GM12878 (cell line): ENCODE measurements at regions not wholly inside any gene's neighbourhood (a gene's known extent, or its start where the extent isn't known, plus 50 kb on each side); places are given as distances from the start of the nearest gene placed in this dataset.

ENCODE experiments used
- ATAC-seq: fragments of 200-7000 bp; cut with Tn5 transposase; 3 replicates; pipeline ENCODE4 v1.9.1; 2020; ENCODE audit warnings: mild to moderate bottlenecking, moderate library complexity
- BruUV-seq: library from RNA; stranded (reverse); fragments of 400-500 nt; replicated peaks from 2 replicates; lab custom pipeline; 2021; lab: Mats Ljungman, UMichigan
- CTCF ChIA-PET: fragments of 300-600 bp; sonication (Branson Sonifier 250); formaldehyde crosslinking; extraction: SDS; loops from one replicate; lab custom pipeline; 2021; ENCODE audit warnings: inconsistent platforms; lab: Yijun Ruan, JAX
- POLR2A ChIA-PET: fragments of 350-600 bp; formaldehyde crosslinking; extraction: SDS; loops from one replicate; lab custom pipeline; 2021; ENCODE audit warnings: inconsistent platforms; lab: Charles Lee
- RAD21 ChIA-PET: fragments of 300-600 bp; sonication (Branson Sonifier 250); formaldehyde crosslinking; loops from one replicate; lab custom pipeline; 2023; ENCODE audit warnings: antibody characterized with exemption; ENCODE audit not compliant: unreplicated experiment; lab: Charles Lee
- SMC1A ChIA-PET: fragments of 300-600 bp; sonication (Branson Sonifier 250); formaldehyde crosslinking; loops from one replicate; lab custom pipeline; 2023; ENCODE audit not compliant: unreplicated experiment, uncharacterized antibody; lab: Charles Lee
- DNase-seq: peaks from one replicate; pipeline ENCODE4 v3.0.0-alpha.2; 2011; ENCODE audit warnings: low read depth, low spot score
- FAIRE-seq: peaks from 3 replicates; lab custom pipeline; 2011; peaks lifted over from hg19 to GRCh38; lab: Jason Lieb, UNC
- H2AFZ ChIP-seq: 2 replicates; pipeline ENCODE4 v1.6.0; 2011; ENCODE audit warnings: low read depth, low read length, control low read depth; ENCODE audit not compliant: control insufficient read depth
- H3K27ac ChIP-seq: 2 replicates; pipeline ENCODE4 v1.5.1; 2011; ENCODE audit warnings: control low read depth; ENCODE audit not compliant: control insufficient read depth, insufficient read depth
- H3K27me3 ChIP-seq, 2 experiments: replicated peaks in 1 of 2; 2 replicates each; pipeline versions ENCODE4 v1.6.0 to v1.6.1; 2011; ENCODE audit warnings: low read length in 1 of 2; ENCODE audit not compliant: control insufficient read depth in 2 of 2, insufficient read depth in 2 of 2
- H3K36me3 ChIP-seq, 2 experiments: 2 replicates each; pipeline ENCODE4 v1.5.1; 2011; ENCODE audit warnings: low read length in 1 of 2; ENCODE audit not compliant: control insufficient read depth in 2 of 2, insufficient read depth in 2 of 2
- H3K4me1 ChIP-seq: 2 replicates; pipeline ENCODE4 v1.6.1; 2011; ENCODE audit warnings: mild to moderate bottlenecking, low read length, moderate library complexity, mixed read lengths; ENCODE audit not compliant: control insufficient read depth, insufficient read depth
- H3K4me2 ChIP-seq: 2 replicates; pipeline ENCODE4 v1.6.0; 2011; ENCODE audit warnings: control low read depth; ENCODE audit not compliant: control insufficient read depth, insufficient read depth
- H3K4me3 ChIP-seq: fragments of 200-600 bp; sonication (generic); 2 replicates; pipeline ENCODE4 v1.5.1; 2016
- H3K79me2 ChIP-seq: 2 replicates; pipeline ENCODE4 v1.6.0; 2011; ENCODE audit warnings: low read length; ENCODE audit not compliant: control insufficient read depth, insufficient read depth
- H3K9ac ChIP-seq: 2 replicates; pipeline ENCODE4 v1.8.0; 2011; ENCODE audit warnings: low read length, control low read depth, mixed read lengths; ENCODE audit not compliant: control insufficient read depth, insufficient read depth
- H3K9me3 ChIP-seq: replicated peaks from 3 replicates; pipeline ENCODE4 v1.5.1; 2011; ENCODE audit warnings: mild to moderate bottlenecking, low read length; ENCODE audit not compliant: control insufficient read depth, insufficient read depth
- H4K20me1 ChIP-seq: 2 replicates; pipeline ENCODE4 v1.6.0; 2011; ENCODE audit not compliant: control insufficient read depth, insufficient read depth
- CEBPB ChIP-seq, 2 experiments: fragments of 150-350 bp in 1 of 2; IDR thresholded peaks; 2 replicates each; pipeline ENCODE4 v1.6.1; 2012 to 2014; ENCODE audit warnings: low read depth in 2 of 2, low read length in 2 of 2, borderline replicate concordance in 1 of 2, inconsistent platforms in 1 of 2
- FOXM1 ChIP-seq: IDR thresholded peaks from 2 replicates; pipeline ENCODE4 v1.6.1; 2012; ENCODE audit warnings: low read depth, mild to moderate bottlenecking, inconsistent platforms, low read length, moderate library complexity
- HDGF ChIP-seq: fragments of 450-650 bp; IDR thresholded peaks from 2 replicates; pipeline ENCODE4 v1.6.1; 2016; ENCODE audit warnings: antibody characterized with exemption
- RUNX3 ChIP-seq: IDR thresholded peaks from 2 replicates; pipeline ENCODE4 v1.6.1; 2012; ENCODE audit warnings: low read length, inconsistent platforms
- SPI1 ChIP-seq: IDR thresholded peaks from 2 replicates; pipeline ENCODE4 v1.6.1; 2011; ENCODE audit warnings: low read depth, mild to moderate bottlenecking, low read length, moderate library complexity, borderline replicate concordance; ENCODE audit not compliant: insufficient read depth
- ZNF217 ChIP-seq: fragments of 450-650 bp; IDR thresholded peaks from 2 replicates; pipeline ENCODE4 v1.6.1; 2017; ENCODE audit warnings: antibody characterized with exemption, mild to moderate bottlenecking
- WGBS: methylation state at CpG from one replicate; pipeline ENCODE4 v1.1.6; 2016; ENCODE audit warnings: low lambda C conversion rate; ENCODE audit not compliant: insufficient replicate concordance, insufficient coverage; ENCODE audit errors: missing lambda C conversion rate; 5-methylcytosine and 5-hydroxymethylcytosine counted together
- in situ Hi-C: fragments of 300-500 bp; cut with MboI; formaldehyde crosslinking; loops from 9 replicates; pipeline ENCODE4 v1.14.3; 2018; ENCODE audit warnings: mixed read lengths
- intact Hi-C: fragments of 100-400 bp; cut with micrococcal nuclease; formaldehyde crosslinking; loops from one replicate; pipeline ENCODE4 v1.14.2; 2022; ENCODE audit not compliant: unreplicated experiment
- TF ChIP-seq, protein P1 (sequence below): IDR thresholded peaks from 2 replicates; pipeline ENCODE4 v1.6.1; 2012; ENCODE audit warnings: mild to moderate bottlenecking, low read depth, low read length
- TF ChIP-seq, protein P2 (sequence below): fragments of 450-650 bp; IDR thresholded peaks from 2 replicates; pipeline ENCODE4 v1.6.1; 2017; ENCODE audit warnings: mild to moderate bottlenecking, moderate library complexity
- TF ChIP-seq, protein P3 (sequence below): fragments of 450-650 bp; IDR thresholded peaks from 2 replicates; pipeline ENCODE4 v1.6.1; 2017; ENCODE audit warnings: low read depth, mild to moderate bottlenecking, moderate library complexity

DNA sequence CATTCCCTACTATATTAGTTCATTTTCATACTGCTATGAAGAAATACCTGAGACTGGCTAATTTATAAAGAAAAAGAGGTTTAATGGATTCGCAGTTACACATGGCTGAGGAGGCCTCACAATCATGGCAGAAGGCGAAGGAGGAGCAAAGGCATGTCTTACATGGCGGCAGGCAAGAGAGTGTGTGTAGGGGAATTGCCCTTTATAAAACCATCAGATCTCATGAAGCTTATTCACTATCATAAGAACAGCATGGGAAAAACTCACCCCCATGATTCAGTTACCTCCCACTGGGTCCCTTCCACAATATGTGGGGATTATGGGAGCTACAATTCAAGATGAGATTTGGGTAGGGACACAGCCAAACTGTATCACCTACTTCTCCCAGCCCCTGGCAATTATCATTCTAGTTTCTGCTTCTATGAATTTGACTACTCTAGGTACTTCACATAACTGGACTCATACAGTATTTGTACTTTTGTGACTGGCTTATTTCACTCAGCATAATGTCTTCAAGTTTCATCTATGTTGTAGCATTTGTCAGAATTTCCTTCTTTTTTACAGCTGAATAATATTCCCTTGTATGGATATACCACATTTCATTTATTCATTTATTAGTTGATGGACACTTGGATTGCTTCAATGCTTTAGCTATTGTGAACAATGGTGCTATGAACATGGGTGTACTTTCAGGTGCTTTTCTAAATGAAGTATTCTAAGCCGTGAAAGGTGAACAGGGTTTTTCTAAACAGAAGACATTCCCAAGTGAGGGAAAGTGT lies 219.5 kb upstream of the NUDT4 start (continued):
- TF ChIP-seq, protein P1, sequence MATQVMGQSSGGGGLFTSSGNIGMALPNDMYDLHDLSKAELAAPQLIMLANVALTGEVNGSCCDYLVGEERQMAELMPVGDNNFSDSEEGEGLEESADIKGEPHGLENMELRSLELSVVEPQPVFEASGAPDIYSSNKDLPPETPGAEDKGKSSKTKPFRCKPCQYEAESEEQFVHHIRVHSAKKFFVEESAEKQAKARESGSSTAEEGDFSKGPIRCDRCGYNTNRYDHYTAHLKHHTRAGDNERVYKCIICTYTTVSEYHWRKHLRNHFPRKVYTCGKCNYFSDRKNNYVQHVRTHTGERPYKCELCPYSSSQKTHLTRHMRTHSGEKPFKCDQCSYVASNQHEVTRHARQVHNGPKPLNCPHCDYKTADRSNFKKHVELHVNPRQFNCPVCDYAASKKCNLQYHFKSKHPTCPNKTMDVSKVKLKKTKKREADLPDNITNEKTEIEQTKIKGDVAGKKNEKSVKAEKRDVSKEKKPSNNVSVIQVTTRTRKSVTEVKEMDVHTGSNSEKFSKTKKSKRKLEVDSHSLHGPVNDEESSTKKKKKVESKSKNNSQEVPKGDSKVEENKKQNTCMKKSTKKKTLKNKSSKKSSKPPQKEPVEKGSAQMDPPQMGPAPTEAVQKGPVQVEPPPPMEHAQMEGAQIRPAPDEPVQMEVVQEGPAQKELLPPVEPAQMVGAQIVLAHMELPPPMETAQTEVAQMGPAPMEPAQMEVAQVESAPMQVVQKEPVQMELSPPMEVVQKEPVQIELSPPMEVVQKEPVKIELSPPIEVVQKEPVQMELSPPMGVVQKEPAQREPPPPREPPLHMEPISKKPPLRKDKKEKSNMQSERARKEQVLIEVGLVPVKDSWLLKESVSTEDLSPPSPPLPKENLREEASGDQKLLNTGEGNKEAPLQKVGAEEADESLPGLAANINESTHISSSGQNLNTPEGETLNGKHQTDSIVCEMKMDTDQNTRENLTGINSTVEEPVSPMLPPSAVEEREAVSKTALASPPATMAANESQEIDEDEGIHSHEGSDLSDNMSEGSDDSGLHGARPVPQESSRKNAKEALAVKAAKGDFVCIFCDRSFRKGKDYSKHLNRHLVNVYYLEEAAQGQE: no peak

DNA sequence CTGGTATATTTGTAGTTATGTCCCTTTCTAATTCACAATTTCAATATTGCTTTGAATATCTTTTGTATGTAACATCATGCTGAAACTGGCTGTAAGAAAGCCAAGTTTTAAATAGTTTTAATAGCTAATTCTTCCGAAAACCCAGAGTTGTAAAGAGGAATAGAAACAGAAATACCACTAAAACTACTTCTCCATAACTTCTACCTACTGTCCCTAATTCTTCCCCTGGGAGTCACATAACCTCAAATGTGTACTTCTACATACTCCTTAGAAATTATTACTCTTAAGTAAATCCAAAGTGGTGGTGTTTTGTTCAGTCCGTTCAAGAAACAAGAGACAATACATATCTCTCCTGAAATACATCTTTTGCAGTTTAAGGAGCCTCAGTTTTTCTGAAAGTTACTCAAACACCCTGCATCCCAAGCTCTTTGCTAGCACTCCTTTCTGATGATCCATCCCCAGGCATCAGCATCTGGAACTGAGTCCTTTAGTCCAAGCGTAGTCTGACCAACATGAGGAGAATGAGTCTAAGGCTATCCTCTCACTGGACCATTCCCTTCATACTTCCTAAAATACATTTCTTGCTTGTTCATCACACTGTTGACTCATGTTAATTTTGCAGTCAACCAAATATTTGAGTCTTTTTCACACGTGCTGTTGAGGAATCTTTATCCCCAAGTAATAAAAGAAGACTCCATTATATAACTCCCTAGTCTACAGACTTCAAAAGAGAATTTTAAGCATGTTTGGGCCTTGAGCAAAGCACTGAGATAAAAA lies 214.3 kb upstream of the NUDT4 start:
- FAIRE-seq (no peak), ATAC-seq (no peak), DNase-seq (no peak)
- intact Hi-C loops: no loop called here
- 0 out of 2 replicates have a peak overlapping the region, but pooled peaks have one; percentile 5 for H3K4me2 ChIP-seq
- ChIA-PET CTCF (interaction anchor here (0.9 to 9.6 kb wide), 6 partner anchors 13 to 176 kb away, joined by 3 to 86 read pairs (median 4); no protein-coding TSS in a partner anchor), RAD21 (interaction anchor here (0.7 to 2.5 kb wide), 10 partner anchors 20 to 217 kb away, joined by 3 to 42 read pairs (median 4); no protein-coding TSS in a partner anchor), SMC1A (interaction anchor here (0.9 to 9.0 kb wide), 17 partner anchors 8 to 273 kb away, joined by 3 to 221 read pairs (median 5); no protein-coding TSS in a partner anchor), POLR2A (interaction anchor here (0.5 to 1.7 kb wide), 7 partner anchors 9 to 191 kb away, joined by 3 to 7 read pairs (median 4); no protein-coding TSS in a partner anchor)
- H3K79me2 ChIP-seq: no peaks in the 10 kb centered on the region
- no TSS peak for BruUV-seq
- no peak overlapping the region for H3K4me3 ChIP-seq
- in situ Hi-C loops: no loop called here
- H3K4me1 ChIP-seq: peaks cover 29% of the 10 kb centered on the region
- H3K36me3 ChIP-seq: no peaks in the 10 kb centered on the region
- H4K20me1 ChIP-seq: no peaks in the 10 kb centered on the region
- no peak overlapping the region for H3K9ac ChIP-seq
- no peaks in the 10 kb centered on the region for H3K27me3 ChIP-seq
- peaks cover 3% of the 10 kb centered on the region; the same call in 1 of the 3 replicates for H3K9me3 ChIP-seq
- 34% methylated on average over 4 of the region's 4 CpGs for WGBS
- peak overlapping the region; percentile 21 for H3K27ac ChIP-seq
- H2AFZ ChIP-seq: peak overlapping the region; percentile 59
- TF ChIP-seq ZNF217 (peak; percentile 10; the same call in 1 of the 2 replicates), HDGF (no peak), SPI1 (peak; percentile 38; the same call in 1 of the 2 replicates), CEBPB (IDR thresholded peaks at IDR 0.05; ENCODE audit: borderline replicate concordance in 1 of 2, low read depth in 2 of 2, low read length in 2 of 2) (0 out of 4 replicates have a peak, but pooled peaks of 1 of the 2 experiments have one; percentile 35), FOXM1 (peak; percentile 31; the same call in 1 of the 2 replicates), RUNX3 (peak; percentile 79)
- TF ChIP-seq, protein P2, sequence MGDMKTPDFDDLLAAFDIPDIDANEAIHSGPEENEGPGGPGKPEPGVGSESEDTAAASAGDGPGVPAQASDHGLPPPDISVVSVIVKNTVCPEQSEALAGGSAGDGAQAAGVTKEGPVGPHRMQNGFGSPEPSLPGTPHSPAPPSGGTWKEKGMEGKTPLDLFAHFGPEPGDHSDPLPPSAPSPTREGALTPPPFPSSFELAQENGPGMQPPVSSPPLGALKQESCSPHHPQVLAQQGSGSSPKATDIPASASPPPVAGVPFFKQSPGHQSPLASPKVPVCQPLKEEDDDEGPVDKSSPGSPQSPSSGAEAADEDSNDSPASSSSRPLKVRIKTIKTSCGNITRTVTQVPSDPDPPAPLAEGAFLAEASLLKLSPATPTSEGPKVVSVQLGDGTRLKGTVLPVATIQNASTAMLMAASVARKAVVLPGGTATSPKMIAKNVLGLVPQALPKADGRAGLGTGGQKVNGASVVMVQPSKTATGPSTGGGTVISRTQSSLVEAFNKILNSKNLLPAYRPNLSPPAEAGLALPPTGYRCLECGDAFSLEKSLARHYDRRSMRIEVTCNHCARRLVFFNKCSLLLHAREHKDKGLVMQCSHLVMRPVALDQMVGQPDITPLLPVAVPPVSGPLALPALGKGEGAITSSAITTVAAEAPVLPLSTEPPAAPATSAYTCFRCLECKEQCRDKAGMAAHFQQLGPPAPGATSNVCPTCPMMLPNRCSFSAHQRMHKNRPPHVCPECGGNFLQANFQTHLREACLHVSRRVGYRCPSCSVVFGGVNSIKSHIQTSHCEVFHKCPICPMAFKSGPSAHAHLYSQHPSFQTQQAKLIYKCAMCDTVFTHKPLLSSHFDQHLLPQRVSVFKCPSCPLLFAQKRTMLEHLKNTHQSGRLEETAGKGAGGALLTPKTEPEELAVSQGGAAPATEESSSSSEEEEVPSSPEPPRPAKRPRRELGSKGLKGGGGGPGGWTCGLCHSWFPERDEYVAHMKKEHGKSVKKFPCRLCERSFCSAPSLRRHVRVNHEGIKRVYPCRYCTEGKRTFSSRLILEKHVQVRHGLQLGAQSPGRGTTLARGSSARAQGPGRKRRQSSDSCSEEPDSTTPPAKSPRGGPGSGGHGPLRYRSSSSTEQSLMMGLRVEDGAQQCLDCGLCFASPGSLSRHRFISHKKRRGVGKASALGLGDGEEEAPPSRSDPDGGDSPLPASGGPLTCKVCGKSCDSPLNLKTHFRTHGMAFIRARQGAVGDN: 0 out of 2 replicates have a peak, but pooled peaks have one; percentile 4
- TF ChIP-seq, protein P3, sequence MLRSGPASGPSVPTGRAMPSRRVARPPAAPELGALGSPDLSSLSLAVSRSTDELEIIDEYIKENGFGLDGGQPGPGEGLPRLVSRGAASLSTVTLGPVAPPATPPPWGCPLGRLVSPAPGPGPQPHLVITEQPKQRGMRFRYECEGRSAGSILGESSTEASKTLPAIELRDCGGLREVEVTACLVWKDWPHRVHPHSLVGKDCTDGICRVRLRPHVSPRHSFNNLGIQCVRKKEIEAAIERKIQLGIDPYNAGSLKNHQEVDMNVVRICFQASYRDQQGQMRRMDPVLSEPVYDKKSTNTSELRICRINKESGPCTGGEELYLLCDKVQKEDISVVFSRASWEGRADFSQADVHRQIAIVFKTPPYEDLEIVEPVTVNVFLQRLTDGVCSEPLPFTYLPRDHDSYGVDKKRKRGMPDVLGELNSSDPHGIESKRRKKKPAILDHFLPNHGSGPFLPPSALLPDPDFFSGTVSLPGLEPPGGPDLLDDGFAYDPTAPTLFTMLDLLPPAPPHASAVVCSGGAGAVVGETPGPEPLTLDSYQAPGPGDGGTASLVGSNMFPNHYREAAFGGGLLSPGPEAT: peak; percentile 65; the same call in 1 of the 2 replicates
